ENCODE measurements at regions not wholly inside any gene's neighbourhood (a gene's known extent, or its start where the extent isn't known, plus 50 kb on each side); places are given as distances from the start of the nearest gene placed in this dataset.
A peak's percentile ranks its signal among the peaks of the same experiment; 100 is the strongest.

DNA sequence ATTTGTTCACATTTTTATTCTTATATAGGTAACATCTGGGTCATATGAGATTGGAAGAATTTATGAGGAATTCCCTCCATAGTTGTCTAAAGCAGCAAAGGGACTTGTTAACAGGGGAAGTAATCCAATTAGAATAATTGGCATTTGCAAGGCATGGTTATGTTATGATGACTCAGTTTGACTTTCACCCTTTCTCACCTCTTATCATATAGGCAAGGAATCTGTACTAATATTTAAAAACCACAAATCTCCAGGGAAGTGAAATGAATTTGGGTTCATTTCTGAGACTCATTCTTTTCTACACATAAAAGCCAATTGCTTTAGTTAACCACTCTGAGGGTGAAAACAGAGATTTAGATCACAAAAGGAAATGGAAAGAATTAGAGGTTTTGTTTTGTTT lies 281.5 kb upstream of the DKK2 start:
- no peaks in the 10 kb centered on the region for H3K4me1 ChIP-seq (ENCODE audit: low read depth)
- no peaks in the 10 kb centered on the region for H3K36me3 ChIP-seq
- H3K4me3 ChIP-seq, result no peak overlapping the region
- DNase-seq (ENCODE audit: low read depth in 1 of 2, low spot score in 1 of 2), result no peak
- H3K27ac ChIP-seq, result no peak overlapping the region
- no peaks in the 10 kb centered on the region for H3K27me3 ChIP-seq
- H3K9me3 ChIP-seq (ENCODE audit: low read depth), result no peaks in the 10 kb centered on the region
- TF ChIP-seq CTCF (IDR thresholded peaks at IDR 0.05; ENCODE audit: low read depth, low read length), result no peak

DNA sequence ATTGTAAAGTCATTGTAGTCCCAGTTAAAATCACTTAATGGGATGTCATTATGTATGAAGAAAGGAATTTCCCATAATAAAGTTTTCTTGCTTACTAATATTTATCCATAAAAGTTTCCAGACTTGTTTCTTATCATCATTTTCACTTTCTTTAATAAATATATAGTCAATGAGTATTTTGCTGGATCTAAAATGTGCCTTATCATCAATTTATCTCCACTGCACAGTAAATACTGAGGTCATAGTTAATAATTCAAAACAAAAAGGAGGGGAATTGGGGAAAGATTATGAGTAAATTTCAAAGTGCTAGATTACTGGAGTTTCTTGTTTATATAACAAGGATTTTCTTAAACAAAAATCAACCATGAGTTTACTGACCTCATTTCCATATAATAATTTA lies 279.5 kb upstream of the DKK2 start:
- Histone ChIP-seq H3K36me3 (no peaks in the 10 kb centered on the region), H3K4me1 (ENCODE audit: low read depth) (no peaks in the 10 kb centered on the region), H3K27ac (no peak overlapping the region), H3K4me3 (no peak overlapping the region), H3K27me3 (no peaks in the 10 kb centered on the region), H3K9me3 (ENCODE audit: low read depth) (no peaks in the 10 kb centered on the region)
- no peak for TF ChIP-seq CTCF (IDR thresholded peaks at IDR 0.05; ENCODE audit: low read depth, low read length)
- no peak for DNase-seq (ENCODE audit: low read depth in 1 of 2, low spot score in 1 of 2)

GRCh38 chr4:107314156-107314555 lies 278.0 kb upstream of the DKK2 start:
- H3K36me3 ChIP-seq, result no peaks in the 10 kb centered on the region
- H3K4me3 ChIP-seq, result no peak overlapping the region
- no peak for DNase-seq (ENCODE audit: low read depth in 1 of 2, low spot score in 1 of 2)
- H3K27me3 ChIP-seq, result no peaks in the 10 kb centered on the region
- H3K4me1 ChIP-seq (ENCODE audit: low read depth), result no peaks in the 10 kb centered on the region
- H3K9me3 ChIP-seq (ENCODE audit: low read depth), result no peaks in the 10 kb centered on the region
- H3K27ac ChIP-seq, result no peak overlapping the region
- no peak for TF ChIP-seq CTCF (IDR thresholded peaks at IDR 0.05; ENCODE audit: low read depth, low read length)

DNA sequence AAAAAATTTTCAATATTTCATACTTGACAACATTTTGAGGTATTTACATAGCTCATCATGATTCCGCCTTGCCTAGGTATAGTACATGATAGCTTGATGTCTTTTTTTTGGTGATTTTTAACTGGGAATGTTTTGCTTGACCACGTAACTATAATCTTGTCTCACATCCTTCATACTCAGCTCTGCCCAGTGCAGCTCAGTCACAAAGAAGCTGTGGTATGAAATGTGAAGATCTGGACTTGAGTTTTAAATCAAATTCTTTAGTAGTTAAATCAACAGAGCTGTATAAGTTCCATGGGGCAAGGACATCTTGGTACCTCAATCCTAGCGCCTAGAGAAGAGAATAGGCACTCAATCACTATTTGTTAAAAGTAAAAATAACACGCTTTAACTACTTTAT lies 276.3 kb upstream of the DKK2 start:
- Histone ChIP-seq H3K27me3 (no peaks in the 10 kb centered on the region), H3K27ac (no peak overlapping the region), H3K9me3 (ENCODE audit: low read depth) (no peaks in the 10 kb centered on the region), H3K4me1 (ENCODE audit: low read depth) (no peaks in the 10 kb centered on the region), H3K4me3 (no peak overlapping the region), H3K36me3 (no peaks in the 10 kb centered on the region)
- no peak for TF ChIP-seq CTCF (IDR thresholded peaks at IDR 0.05; ENCODE audit: low read depth, low read length)
- DNase-seq (ENCODE audit: low read depth in 1 of 2, low spot score in 1 of 2), result no peak

GRCh38 chr4:107304699-107305286 lies 268.7 kb upstream of the DKK2 start:
- Histone ChIP-seq H3K4me3 (no peak overlapping the region), H3K9me3 (ENCODE audit: low read depth) (no peaks in the 10 kb centered on the region), H3K36me3 (no peaks in the 10 kb centered on the region), H3K27ac (peak overlapping the region; percentile 20), H3K4me1 (ENCODE audit: low read depth) (peaks cover 3% of the 10 kb centered on the region), H3K27me3 (no peaks in the 10 kb centered on the region)
- peak in 1 of 2 donors; percentile 55 for DNase-seq (ENCODE audit: low read depth in 1 of 2, low spot score in 1 of 2)
- no peak for TF ChIP-seq CTCF (IDR thresholded peaks at IDR 0.05; ENCODE audit: low read depth, low read length)

- DNase-seq (ENCODE audit: low read depth in 1 of 2, low spot score in 1 of 2), result no peak
- TF ChIP-seq CTCF (IDR thresholded peaks at IDR 0.05; ENCODE audit: low read depth, low read length), result no peak
- H3K27me3 ChIP-seq, result no peaks in the 10 kb centered on the region
These were observed 263.5 kb upstream of the DKK2 start for GRCh38 chr4:107299646-107300045.

More at GRCh38 chr4:107299646-107300045, 263.5 kb upstream of the DKK2 start:
- Histone ChIP-seq H3K9me3 (ENCODE audit: low read depth) (no peaks in the 10 kb centered on the region), H3K27ac (no peak overlapping the region), H3K36me3 (no peaks in the 10 kb centered on the region), H3K4me1 (ENCODE audit: low read depth) (peaks cover 1% of the 10 kb centered on the region), H3K4me3 (no peak overlapping the region)
